A549 (cell line): ENCODE measurements at regions not wholly inside any gene's neighbourhood (a gene's known extent, or its start where the extent isn't known, plus 50 kb on each side); places are given as distances from the start of the nearest gene placed in this dataset.
A peak's percentile ranks its signal among the peaks of the same experiment; 100 is the strongest.

Experiments
- ATAC-seq, 2 experiments: fragments of 200-7000 bp in 1 of 2; fragments of >200 bp in 1 of 2; cut with Nextera tagmentation in 1 of 2; cut with Tn5 transposase in 1 of 2; 3 replicates each; pipeline versions ENCODE4 v1.8.0 to v1.9.1; 2018 to 2020; ENCODE audit warnings: mild to moderate bottlenecking in 1 of 2, moderate library complexity in 1 of 2
- CTCF ChIA-PET: fragments of 300-600 bp; sonication (Branson Sonifier 250); formaldehyde crosslinking; extraction: SDS; loops from one replicate; lab custom pipeline; 2021; ENCODE audit warnings: antibody characterized with exemption, inconsistent platforms; lab: Yijun Ruan, JAX
- POLR2A ChIA-PET: fragments of 350-600 bp; formaldehyde crosslinking; extraction: SDS; loops from one replicate; lab custom pipeline; 2021; ENCODE audit warnings: antibody characterized with exemption, inconsistent platforms; lab: Yijun Ruan, JAX
- DNase-seq, 2 experiments: peaks; one replicate each; pipeline versions ENCODE4 v3.0.0 to v3.0.0-alpha.2; 2011 to 2016; ENCODE audit warnings: low read depth in 1 of 2, low spot score in 1 of 2
- FAIRE-seq: peaks from 2 replicates; lab custom pipeline; 2011; peaks lifted over from hg19 to GRCh38; lab: Jason Lieb, UNC
- H3K27ac ChIP-seq, 2 experiments: fragments of >200 bp; sonication (Bioruptor Twin); formaldehyde crosslinking; 3 replicates each; pipeline ENCODE4 v1.5.1; 2016 to 2017
- H3K4me1 ChIP-seq: fragments of >200 bp; sonication (Bioruptor Twin); formaldehyde crosslinking; 3 replicates; pipeline ENCODE4 v1.6.1; 2016
- H3K4me2 ChIP-seq: fragments of >200 bp; sonication (Bioruptor Twin); formaldehyde crosslinking; 3 replicates; pipeline ENCODE4 v1.6.1; 2016
- H3K4me3 ChIP-seq: fragments of >200 bp; sonication (Bioruptor Twin); formaldehyde crosslinking; 3 replicates; pipeline ENCODE4 v1.5.1; 2016
- H3K9me3 ChIP-seq: fragments of >200 bp; sonication (Bioruptor Twin); formaldehyde crosslinking; 3 replicates; pipeline ENCODE4 v1.6.1; 2016
- BCL3 ChIP-seq: fragments of >200 bp; sonication (Bioruptor Twin); formaldehyde crosslinking; IDR thresholded peaks from 3 replicates; pipeline ENCODE4 v1.6.1; 2016
- FOSB ChIP-seq: fragments of 250-450 bp; sonication (Bioruptor Pico); IDR thresholded peaks from 2 replicates; pipeline ENCODE4 v1.5.0; 2020; ENCODE audit warnings: mild to moderate bottlenecking, moderate library complexity
- FOXS1 ChIP-seq: fragments of 250-450 bp; sonication (Bioruptor Pico); IDR thresholded peaks from 2 replicates; pipeline ENCODE4 v1.5.0; 2020; ENCODE audit warnings: mild to moderate bottlenecking, moderate library complexity
- JUNB ChIP-seq: fragments of >200 bp; sonication (Bioruptor Twin); formaldehyde crosslinking; IDR thresholded peaks from 2 replicates; pipeline ENCODE4 v1.6.1; 2016
- KDM1A ChIP-seq: fragments of 200-600 bp; sonication (generic); IDR thresholded peaks from 2 replicates; pipeline ENCODE4 v1.6.1; 2016; ENCODE audit warnings: low read depth, mild to moderate bottlenecking
- KDM5A ChIP-seq: fragments of 200-600 bp; sonication (generic); IDR thresholded peaks from 2 replicates; pipeline ENCODE4 v1.6.1; 2016; ENCODE audit warnings: antibody characterized with exemption, mild to moderate bottlenecking
- NR3C1 ChIP-seq: fragments of >200 bp; sonication (Bioruptor Twin); formaldehyde crosslinking; IDR thresholded peaks from 3 replicates; pipeline ENCODE4 v1.6.1; 2017
- PHF8 ChIP-seq: fragments of 200-600 bp; sonication (generic); IDR thresholded peaks from 2 replicates; pipeline ENCODE4 v1.6.1; 2016; ENCODE audit warnings: low read depth, mild to moderate bottlenecking, antibody characterized with exemption, moderate library complexity, borderline replicate concordance
- RAD21 ChIP-seq, 2 experiments: fragments of >200 bp in 1 of 2; sonication (Bioruptor Twin) in 1 of 2; formaldehyde crosslinking in 1 of 2; IDR thresholded peaks in 1 of 2; conservative IDR thresholded peaks in 1 of 2; 2 replicates in 1 of 2; 3 replicates in 1 of 2; pipeline ENCODE4 v1.6.1; 2012 to 2018; ENCODE audit warnings: inconsistent platforms in 1 of 2
- RNF2 ChIP-seq: fragments of 200-600 bp; sonication (generic); IDR thresholded peaks from 2 replicates; pipeline ENCODE4 v1.6.1; 2016; ENCODE audit warnings: low read depth, mild to moderate bottlenecking, antibody characterized with exemption, moderate library complexity, borderline replicate concordance
- SMC3 ChIP-seq: fragments of >200 bp; sonication (Bioruptor Twin); formaldehyde crosslinking; IDR thresholded peaks from 3 replicates; pipeline ENCODE4 v1.6.1; 2018; ENCODE audit warnings: inconsistent platforms
- WGBS: methylation state at CpG from one replicate; pipeline ENCODE4 v1.1.6; 2017; ENCODE audit errors: missing lambda C conversion rate; 5-methylcytosine and 5-hydroxymethylcytosine counted together
- TF ChIP-seq, protein P1 (sequence below): fragments of 450-650 bp; IDR thresholded peaks from 2 replicates; pipeline ENCODE4 v1.6.1; 2014; ENCODE audit warnings: antibody characterized with exemption
- TF ChIP-seq, protein P2 (sequence below): fragments of 200-600 bp; sonication (generic); IDR thresholded peaks from 2 replicates; pipeline ENCODE4 v1.6.1; 2016; ENCODE audit warnings: antibody characterized with exemption, mild to moderate bottlenecking, moderate library complexity

- CTCF ChIA-PET: no interaction called here
- POLR2A ChIA-PET: no interaction called here
- ATAC-seq (no peak), FAIRE-seq (no peak), DNase-seq (no peak)
- WGBS: 82% methylated on average over 4 of the region's 4 CpGs
- Histone ChIP-seq H3K4me2 (no peak overlapping the region), H3K9me3 (no peaks in the 10 kb centered on the region), H3K4me3 (no peak overlapping the region), H3K27ac (no peak overlapping the region), H3K4me1 (peaks cover 7% of the 10 kb centered on the region; the same call in 2 of the 3 replicates)
- TF ChIP-seq, protein P1, sequence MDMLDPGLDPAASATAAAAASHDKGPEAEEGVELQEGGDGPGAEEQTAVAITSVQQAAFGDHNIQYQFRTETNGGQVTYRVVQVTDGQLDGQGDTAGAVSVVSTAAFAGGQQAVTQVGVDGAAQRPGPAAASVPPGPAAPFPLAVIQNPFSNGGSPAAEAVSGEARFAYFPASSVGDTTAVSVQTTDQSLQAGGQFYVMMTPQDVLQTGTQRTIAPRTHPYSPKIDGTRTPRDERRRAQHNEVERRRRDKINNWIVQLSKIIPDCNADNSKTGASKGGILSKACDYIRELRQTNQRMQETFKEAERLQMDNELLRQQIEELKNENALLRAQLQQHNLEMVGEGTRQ: no peak
- TF ChIP-seq KDM5A (no peak), SMC3 (no peak), FOXS1 (CRISPR knock-in tag) (no peak), NR3C1 (no peak), RAD21 (conservative IDR thresholded peaks at IDR 0.05 in 1 of 2, IDR thresholded peaks at IDR 0.05 in 1 of 2) (no peak), JUNB (no peak), RNF2 (no peak), BCL3 (no peak), KDM1A (no peak), PHF8 (no peak)
- TF ChIP-seq, protein P2, sequence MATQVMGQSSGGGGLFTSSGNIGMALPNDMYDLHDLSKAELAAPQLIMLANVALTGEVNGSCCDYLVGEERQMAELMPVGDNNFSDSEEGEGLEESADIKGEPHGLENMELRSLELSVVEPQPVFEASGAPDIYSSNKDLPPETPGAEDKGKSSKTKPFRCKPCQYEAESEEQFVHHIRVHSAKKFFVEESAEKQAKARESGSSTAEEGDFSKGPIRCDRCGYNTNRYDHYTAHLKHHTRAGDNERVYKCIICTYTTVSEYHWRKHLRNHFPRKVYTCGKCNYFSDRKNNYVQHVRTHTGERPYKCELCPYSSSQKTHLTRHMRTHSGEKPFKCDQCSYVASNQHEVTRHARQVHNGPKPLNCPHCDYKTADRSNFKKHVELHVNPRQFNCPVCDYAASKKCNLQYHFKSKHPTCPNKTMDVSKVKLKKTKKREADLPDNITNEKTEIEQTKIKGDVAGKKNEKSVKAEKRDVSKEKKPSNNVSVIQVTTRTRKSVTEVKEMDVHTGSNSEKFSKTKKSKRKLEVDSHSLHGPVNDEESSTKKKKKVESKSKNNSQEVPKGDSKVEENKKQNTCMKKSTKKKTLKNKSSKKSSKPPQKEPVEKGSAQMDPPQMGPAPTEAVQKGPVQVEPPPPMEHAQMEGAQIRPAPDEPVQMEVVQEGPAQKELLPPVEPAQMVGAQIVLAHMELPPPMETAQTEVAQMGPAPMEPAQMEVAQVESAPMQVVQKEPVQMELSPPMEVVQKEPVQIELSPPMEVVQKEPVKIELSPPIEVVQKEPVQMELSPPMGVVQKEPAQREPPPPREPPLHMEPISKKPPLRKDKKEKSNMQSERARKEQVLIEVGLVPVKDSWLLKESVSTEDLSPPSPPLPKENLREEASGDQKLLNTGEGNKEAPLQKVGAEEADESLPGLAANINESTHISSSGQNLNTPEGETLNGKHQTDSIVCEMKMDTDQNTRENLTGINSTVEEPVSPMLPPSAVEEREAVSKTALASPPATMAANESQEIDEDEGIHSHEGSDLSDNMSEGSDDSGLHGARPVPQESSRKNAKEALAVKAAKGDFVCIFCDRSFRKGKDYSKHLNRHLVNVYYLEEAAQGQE: no peak
Measured at GRCh38 chr2:144136297-144137010, 383.5 kb downstream of the ZEB2 start.

DNA sequence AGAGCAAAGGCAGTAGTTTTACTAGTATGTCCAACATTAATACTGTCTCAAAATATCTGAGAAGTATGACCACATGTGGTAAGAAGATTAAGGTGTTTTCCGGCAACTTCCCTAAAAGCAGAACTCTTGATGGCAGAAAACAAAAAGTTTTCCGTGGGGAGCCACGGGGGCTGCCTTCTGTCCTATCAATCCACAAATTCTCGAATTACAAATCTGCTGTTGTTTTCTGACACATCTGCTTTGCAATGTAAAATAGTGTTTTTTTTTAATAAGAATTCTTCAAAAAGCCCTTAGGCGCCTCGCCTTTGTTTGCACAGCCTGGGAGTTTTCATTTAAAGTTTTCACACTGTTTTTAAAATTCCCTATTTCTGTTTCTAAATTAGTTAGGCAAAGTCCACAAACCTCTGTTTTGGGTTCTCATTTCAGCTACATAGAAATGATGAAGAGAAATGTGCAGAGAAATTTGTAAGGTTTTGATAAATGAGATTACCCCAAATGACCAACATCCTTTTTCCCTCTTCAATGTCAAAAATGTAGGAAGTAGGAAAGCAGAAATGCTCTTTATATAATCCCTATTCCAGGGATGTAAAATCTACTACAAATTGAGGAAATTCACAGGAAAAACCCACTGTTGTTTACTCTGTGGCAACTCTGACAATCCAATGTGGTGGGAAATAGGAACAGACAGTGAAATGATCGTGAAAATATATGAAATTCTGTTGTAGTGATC lies 385.8 kb downstream of the ZEB2 start:
- ATAC-seq: no peak
- TF ChIP-seq, protein P2: no peak
- TF ChIP-seq NR3C1: no peak
- no peak for TF ChIP-seq RNF2
- no peak for TF ChIP-seq FOSB (CRISPR knock-in tag)
- TF ChIP-seq, all 56 proteins: peak for 0
- H3K4me3 ChIP-seq: no peak overlapping the region
- H3K27ac ChIP-seq: no peak overlapping the region
- CTCF ChIA-PET: no interaction called here
- POLR2A ChIA-PET: no interaction called here
- FAIRE-seq (no peak), DNase-seq (peak in 1 of 2 experiments; percentile 1)
- 75% methylated on average over 7 of the region's 7 CpGs for WGBS
- no peaks in the 10 kb centered on the region for H3K9me3 ChIP-seq
- 0 out of 3 replicates have a peak overlapping the region, but pooled peaks have one; percentile 9 for H3K4me2 ChIP-seq
- H3K4me1 ChIP-seq: peaks cover 14% of the 10 kb centered on the region; the same call in 2 of the 3 replicates
